Common myeloid progenitor, CD34-positive (primary cell): ENCODE measurements at regions not wholly inside any gene's neighbourhood (a gene's known extent, or its start where the extent isn't known, plus 50 kb on each side); places are given as distances from the start of the nearest gene placed in this dataset.

ENCODE experiments used
- CTCF ChIA-PET: fragments of 350-600 bp; sonication (Branson Sonifier 250); formaldehyde crosslinking; loops from one replicate; lab custom pipeline; 2021; ENCODE audit warnings: antibody characterized with exemption; lab: Charles Lee
- POLR2A ChIA-PET: fragments of 350-600 bp; sonication (Branson Sonifier 250); formaldehyde crosslinking; loops from one replicate; lab custom pipeline; 2021; ENCODE audit warnings: antibody characterized with exemption; lab: Charles Lee
- DNase-seq, 3 donors: peaks; one replicate each; pipeline versions ENCODE4 v3.0.0 to v3.0.0-alpha.2; 2013
- H3K27ac ChIP-seq, 2 experiments: 1 replicate in 1 of 2; 2 replicates in 1 of 2; pipeline ENCODE4 v1.7.0; 2013; ENCODE audit warnings: inconsistent platforms in 2 of 2, low read length in 2 of 2, mild to moderate bottlenecking in 2 of 2, low read depth in 1 of 2, moderate library complexity in 1 of 2; ENCODE audit not compliant: severe bottlenecking in 2 of 2, insufficient read depth in 1 of 2, poor library complexity in 1 of 2
- H3K27me3 ChIP-seq, 5 experiments: replicated peaks in 2 of 5; 1 replicate in 3 of 5; 2 replicates in 2 of 5; pipeline versions ENCODE4 v1.6.1 to v1.7.0; 2013; ENCODE audit warnings: low read length in 4 of 5, mild to moderate bottlenecking in 2 of 5, moderate library complexity in 2 of 5, inconsistent platforms in 1 of 5; ENCODE audit not compliant: insufficient read depth in 5 of 5, control insufficient read depth in 4 of 5
- H3K36me3 ChIP-seq, 4 experiments: 1 replicate in 2 of 4; 2 replicates in 2 of 4; pipeline versions ENCODE4 v1.6.1 to v1.7.0; 2013; ENCODE audit warnings: low read length in 3 of 4, control low read depth in 1 of 4, mild to moderate bottlenecking in 1 of 4; ENCODE audit not compliant: control insufficient read depth in 4 of 4, insufficient read depth in 4 of 4
- H3K4me1 ChIP-seq, 4 experiments: 1 replicate in 3 of 4; 2 replicates in 1 of 4; pipeline versions ENCODE4 v1.6.1 to v1.7.1; 2013; ENCODE audit warnings: low read length in 3 of 4, mild to moderate bottlenecking in 3 of 4, control low read depth in 1 of 4, inconsistent platforms in 1 of 4, moderate library complexity in 1 of 4; ENCODE audit not compliant: control insufficient read depth in 4 of 4, insufficient read depth in 4 of 4; ENCODE audit errors: control extremely low read depth in 1 of 4
- H3K4me3 ChIP-seq, 7 experiments: 1 replicate in 4 of 7; 2 replicates in 3 of 7; pipeline versions ENCODE4 v1.5.1 to v1.7.0; 2013; ENCODE audit warnings: mild to moderate bottlenecking in 7 of 7, low read length in 6 of 7, moderate library complexity in 6 of 7, inconsistent platforms in 2 of 7, low read depth in 2 of 7, control low read depth in 1 of 7; ENCODE audit not compliant: insufficient read depth in 4 of 7, control insufficient read depth in 1 of 7; ENCODE audit errors: extremely low read depth in 1 of 7
- H3K9me3 ChIP-seq, 5 experiments: 1 replicate in 4 of 5; 2 replicates in 1 of 5; pipeline versions ENCODE4 v1.6.1 to v1.7.1; 2013; ENCODE audit warnings: low read length in 4 of 5, mild to moderate bottlenecking in 2 of 5, inconsistent platforms in 1 of 5, low read depth in 1 of 5, moderate library complexity in 1 of 5; ENCODE audit not compliant: control insufficient read depth in 4 of 5, insufficient read depth in 2 of 5; ENCODE audit errors: control extremely low read depth in 1 of 5
- WGBS: methylation state at CpG from one replicate; pipeline ENCODE4 v1.1.5; 2013; ENCODE audit not compliant: insufficient coverage; 5-methylcytosine and 5-hydroxymethylcytosine counted together

GRCh38 chr1:207227131-207227630 lies 94.3 kb upstream of the CD55 start:
- H3K4me1 ChIP-seq = no peaks in the 10 kb centered on the region
- WGBS = no CpG with 5 or more reads among the region's 2 CpGs
- no peaks in the 10 kb centered on the region for H3K36me3 ChIP-seq
- ChIA-PET POLR2A (no interaction called here), CTCF (interaction anchor here (1.2 kb wide), 1 partner anchor 22 kb away, joined by 4 read pairs; no protein-coding TSS in a partner anchor)
- H3K27me3 ChIP-seq = no peaks in the 10 kb centered on the region
- H3K4me3 ChIP-seq = no peak overlapping the region
- no peak for DNase-seq
- H3K27ac ChIP-seq = no peak overlapping the region
- H3K9me3 ChIP-seq = no peaks in the 10 kb centered on the region

GRCh38 chr1:207228987-207229386 lies 92.5 kb upstream of the CD55 start:
- CTCF ChIA-PET = no interaction called here
- no peak overlapping the region for H3K27ac ChIP-seq
- H3K27me3 ChIP-seq = no peaks in the 10 kb centered on the region
- H3K36me3 ChIP-seq = no peaks in the 10 kb centered on the region
- POLR2A ChIA-PET = interaction anchor here (0.6 kb wide), 1 partner anchor 193 kb away, joined by 5 read pairs; no protein-coding TSS in a partner anchor
- H3K4me1 ChIP-seq = no peaks in the 10 kb centered on the region
- DNase-seq = no peak
- WGBS = 94% methylated on average over 7 of the region's 7 CpGs
- no peak overlapping the region for H3K4me3 ChIP-seq
- no peaks in the 10 kb centered on the region for H3K9me3 ChIP-seq

GRCh38 chr1:207230441-207230840 lies 91.0 kb upstream of the CD55 start:
- Histone ChIP-seq H3K4me1 (no peaks in the 10 kb centered on the region), H3K4me3 (no peak overlapping the region), H3K9me3 (no peaks in the 10 kb centered on the region), H3K27ac (no peak overlapping the region), H3K36me3 (no peaks in the 10 kb centered on the region), H3K27me3 (no peaks in the 10 kb centered on the region)
- CTCF ChIA-PET = no interaction called here
- DNase-seq = no peak
- POLR2A ChIA-PET = no interaction called here
- 100% methylated on average over 3 of the region's 4 CpGs for WGBS

GRCh38 chr1:207234690-207235089 lies 86.8 kb upstream of the CD55 start:
- no peaks in the 10 kb centered on the region for H3K9me3 ChIP-seq
- no peak overlapping the region for H3K4me3 ChIP-seq
- H3K36me3 ChIP-seq = no peaks in the 10 kb centered on the region
- H3K4me1 ChIP-seq = no peaks in the 10 kb centered on the region
- POLR2A ChIA-PET = no interaction called here
- H3K27ac ChIP-seq = no peak overlapping the region
- no peak for DNase-seq
- CTCF ChIA-PET = no interaction called here
- H3K27me3 ChIP-seq = no peaks in the 10 kb centered on the region

GRCh38 chr1:207239874-207240273 lies 81.6 kb upstream of the CD55 start:
- H3K4me3 ChIP-seq = no peak overlapping the region
- no peaks in the 10 kb centered on the region for H3K4me1 ChIP-seq
- no peak overlapping the region for H3K27ac ChIP-seq
- no peaks in the 10 kb centered on the region for H3K9me3 ChIP-seq
- POLR2A ChIA-PET = no interaction called here
- WGBS = 94% methylated on average over 2 of the region's 2 CpGs
- CTCF ChIA-PET = no interaction called here
- H3K36me3 ChIP-seq = no peaks in the 10 kb centered on the region
- no peak for DNase-seq
- no peaks in the 10 kb centered on the region for H3K27me3 ChIP-seq

- POLR2A ChIA-PET = no interaction called here
- CTCF ChIA-PET = no interaction called here
- WGBS = no CpG with 5 or more reads among the region's 5 CpGs
- no peaks in the 10 kb centered on the region for H3K36me3 ChIP-seq
- no peak overlapping the region for H3K27ac ChIP-seq
- no peak for DNase-seq
- no peaks in the 10 kb centered on the region for H3K4me1 ChIP-seq
- H3K4me3 ChIP-seq = no peak overlapping the region
- no peaks in the 10 kb centered on the region for H3K9me3 ChIP-seq
- H3K27me3 ChIP-seq = no peaks in the 10 kb centered on the region
Measured at GRCh38 chr1:207240325-207241101, 81.0 kb upstream of the CD55 start.

- no peaks in the 10 kb centered on the region for H3K9me3 ChIP-seq
- 77% methylated on average over 3 of the region's 5 CpGs for WGBS
- no peak overlapping the region for H3K27ac ChIP-seq
- ChIA-PET POLR2A (no interaction called here), CTCF (no interaction called here)
- no peaks in the 10 kb centered on the region for H3K36me3 ChIP-seq
- H3K4me1 ChIP-seq = no peaks in the 10 kb centered on the region
- H3K27me3 ChIP-seq = no peaks in the 10 kb centered on the region
- DNase-seq = no peak
- H3K4me3 ChIP-seq = no peak overlapping the region
Measured at GRCh38 chr1:207241164-207241934, 80.1 kb upstream of the CD55 start.
